ENCODE measurements at regions not wholly inside any gene's neighbourhood (a gene's known extent, or its start where the extent isn't known, plus 50 kb on each side); places are given as distances from the start of the nearest gene placed in this dataset.

GRCh38 chr11:69575296-69576068, 65.5 kb upstream of the CCND1 start:
- no peak for TF ChIP-seq Cebpa-rat (IDR thresholded peaks at IDR 0.05)
- H3K27me3 ChIP-seq: no peaks in the 10 kb centered on the region
- H3K27ac ChIP-seq: no peak overlapping the region

GRCh38 chr11:69576069-69576782, 64.7 kb upstream of the CCND1 start:
- Histone ChIP-seq H3K27ac (no peak overlapping the region), H3K4me3 (no peak overlapping the region), H3K9ac (no peak overlapping the region), H3K27me3 (no peaks in the 10 kb centered on the region), H3K9me3 (replicated peaks in 1 of 11) (no peaks in the 10 kb centered on the region), H3K36me3 (no peaks in the 10 kb centered on the region), H3K4me1 (peaks cover 5 to 18% (median 11%) of the 10 kb centered on the region in 10 experiments; a peak in 15 of 20 replicates), H3K4me2 (peak overlapping the region in 9 of 11 experiments; percentile 1 to 74 (median 62); a peak in 14 of 22 replicates), H4K20me1 (no peaks in the 10 kb centered on the region)
- no peak for TF ChIP-seq Cebpa-rat (IDR thresholded peaks at IDR 0.05)

More at GRCh38 chr11:69575296-69576068, 65.5 kb upstream of the CCND1 start:
- Histone ChIP-seq H3K4me3 (no peak overlapping the region), H3K9ac (no peak overlapping the region), H4K20me1 (no peaks in the 10 kb centered on the region), H3K4me1 (peaks cover 5 to 18% (median 11%) of the 10 kb centered on the region in 10 experiments; a peak in 15 of 20 replicates), H3K36me3 (no peaks in the 10 kb centered on the region), H3K9me3 (replicated peaks in 1 of 11) (no peaks in the 10 kb centered on the region), H3K4me2 (peak overlapping the region in 9 of 11 experiments; percentile 1 to 74 (median 62); a peak in 14 of 22 replicates)

GRCh38 chr11:69578167-69578566, 62.8 kb upstream of the CCND1 start:
- Histone ChIP-seq H3K9ac (no peak overlapping the region), H3K4me2 (no peak overlapping the region), H3K36me3 (no peaks in the 10 kb centered on the region), H3K27ac (no peak overlapping the region), H3K4me1 (peaks cover 5 to 18% (median 11%) of the 10 kb centered on the region in 10 experiments; a peak in 15 of 20 replicates), H3K4me3 (no peak overlapping the region), H3K9me3 (replicated peaks in 1 of 11) (no peaks in the 10 kb centered on the region), H3K27me3 (no peaks in the 10 kb centered on the region), H4K20me1 (no peaks in the 10 kb centered on the region)
- no peak for TF ChIP-seq Cebpa-rat (IDR thresholded peaks at IDR 0.05)

- peaks cover 0 to 7% (median 0%) of the 10 kb centered on the region in 11 experiments; a peak in 5 of 22 replicates for H3K9me3 ChIP-seq (replicated peaks in 1 of 11)
- no peak overlapping the region for H3K9ac ChIP-seq
- H3K36me3 ChIP-seq: no peaks in the 10 kb centered on the region
These were observed 60.4 kb upstream of the CCND1 start for GRCh38 chr11:69580529-69580928.

GRCh38 chr11:69582756-69583467, 58.0 kb upstream of the CCND1 start:
- Histone ChIP-seq H3K36me3 (no peaks in the 10 kb centered on the region), H3K9ac (no peak overlapping the region), H3K27me3 (no peaks in the 10 kb centered on the region), H3K27ac (no peak overlapping the region), H3K4me2 (no peak overlapping the region), H4K20me1 (no peaks in the 10 kb centered on the region), H3K4me1 (peaks cover 0 to 4% (median 0%) of the 10 kb centered on the region in 10 experiments; a peak in 2 of 20 replicates), H3K4me3 (no peak overlapping the region), H3K9me3 (replicated peaks in 1 of 11) (peaks cover 0 to 7% (median 0%) of the 10 kb centered on the region in 11 experiments; a peak in 5 of 22 replicates)
- TF ChIP-seq Cebpa-rat (IDR thresholded peaks at IDR 0.05): no peak

More at GRCh38 chr11:69580529-69580928, 60.4 kb upstream of the CCND1 start:
- Histone ChIP-seq H3K4me1 (peaks cover 5 to 16% (median 10%) of the 10 kb centered on the region in 10 experiments; a peak in 15 of 20 replicates), H3K27ac (no peak overlapping the region), H3K4me2 (no peak overlapping the region), H4K20me1 (no peaks in the 10 kb centered on the region), H3K27me3 (no peaks in the 10 kb centered on the region), H3K4me3 (no peak overlapping the region)
- no peak for TF ChIP-seq Cebpa-rat (IDR thresholded peaks at IDR 0.05)

GRCh38 chr11:69584160-69584559, 56.8 kb upstream of the CCND1 start:
- H3K9me3 ChIP-seq (replicated peaks in 1 of 11): peaks cover 0 to 7% (median 0%) of the 10 kb centered on the region in 11 experiments; a peak in 5 of 22 replicates
- peaks cover 0 to 4% (median 0%) of the 10 kb centered on the region in 10 experiments; a peak in 2 of 20 replicates for H3K4me1 ChIP-seq
- no peak overlapping the region for H3K4me2 ChIP-seq
- H3K27ac ChIP-seq: no peak overlapping the region
- no peaks in the 10 kb centered on the region for H3K27me3 ChIP-seq
- TF ChIP-seq Cebpa-rat (IDR thresholded peaks at IDR 0.05): no peak
- no peaks in the 10 kb centered on the region for H3K36me3 ChIP-seq
- H3K9ac ChIP-seq: no peak overlapping the region
- H3K4me3 ChIP-seq: no peak overlapping the region
- H4K20me1 ChIP-seq: no peaks in the 10 kb centered on the region

GRCh38 chr11:69585385-69585784, 55.6 kb upstream of the CCND1 start:
- H4K20me1 ChIP-seq: no peaks in the 10 kb centered on the region
- H3K4me3 ChIP-seq: no peak overlapping the region

GRCh38 chr11:69587454-69588090, 53.4 kb upstream of the CCND1 start:
- Histone ChIP-seq H3K27ac (no peak overlapping the region), H3K4me3 (no peak overlapping the region), H4K20me1 (no peaks in the 10 kb centered on the region), H3K36me3 (no peaks in the 10 kb centered on the region), H3K27me3 (no peaks in the 10 kb centered on the region), H3K9ac (no peak overlapping the region), H3K4me1 (peaks cover 0 to 4% (median 0%) of the 10 kb centered on the region in 10 experiments; a peak in 2 of 20 replicates), H3K9me3 (replicated peaks in 1 of 11) (peaks cover 0 to 7% (median 3%) of the 10 kb centered on the region in 11 experiments; a peak in 6 of 22 replicates), H3K4me2 (no peak overlapping the region)
- no peak for TF ChIP-seq Cebpa-rat (IDR thresholded peaks at IDR 0.05)

More at GRCh38 chr11:69585385-69585784, 55.6 kb upstream of the CCND1 start:
- no peak overlapping the region for H3K9ac ChIP-seq
- peaks cover 0 to 7% (median 0%) of the 10 kb centered on the region in 11 experiments; a peak in 5 of 22 replicates for H3K9me3 ChIP-seq (replicated peaks in 1 of 11)
- TF ChIP-seq Cebpa-rat (IDR thresholded peaks at IDR 0.05): no peak
- no peak overlapping the region for H3K27ac ChIP-seq
- H3K4me1 ChIP-seq: peaks cover 0 to 4% (median 0%) of the 10 kb centered on the region in 10 experiments; a peak in 2 of 20 replicates
- no peak overlapping the region for H3K4me2 ChIP-seq
- H3K27me3 ChIP-seq: no peaks in the 10 kb centered on the region
- H3K36me3 ChIP-seq: no peaks in the 10 kb centered on the region

All from BLaER1 treated with 17β-estradiol and CSF1 and Interleukin-3, amounts not matched to agents 10 nM and 100 nM (cell line).